ENCODE measurements at regions not wholly inside any gene's neighbourhood (a gene's known extent, or its start where the extent isn't known, plus 50 kb on each side); places are given as distances from the start of the nearest gene placed in this dataset.
"Not testable (repeated sequence)": the region's sequence is repeated elsewhere in the genome, so short reads cannot be mapped to it uniquely, and the experiment has no call there.

DNA sequence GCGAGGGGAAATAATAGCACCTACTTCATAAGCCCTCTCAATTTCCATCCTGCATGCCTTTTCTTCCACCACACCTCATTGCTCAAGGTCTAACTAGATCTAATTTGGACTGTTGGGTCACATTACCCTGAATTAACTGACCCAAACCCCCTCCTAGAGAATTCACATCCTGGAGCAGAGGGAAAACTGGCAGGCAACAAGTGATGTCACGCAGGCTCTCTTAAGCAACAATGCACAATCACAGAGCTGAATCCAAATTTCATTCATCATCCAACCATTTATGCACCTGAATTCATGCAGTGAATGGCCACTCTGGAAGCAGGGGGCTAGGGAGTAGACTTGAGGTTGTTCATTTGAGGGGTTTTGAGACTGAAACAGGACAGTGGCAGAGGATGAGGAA lies 107.7 kb upstream of the HUWE1 start:
- Histone ChIP-seq H3K79me1 (ENCODE audit: low read length) (no peaks in the 10 kb centered on the region), H2BK5ac (ENCODE audit: low read length) (no peak overlapping the region), H3K18ac (ENCODE audit: low read length) (no peak overlapping the region), H3K9ac (ENCODE audit: low read length) (no peak overlapping the region), H2BK120ac (ENCODE audit: low read depth, low read length) (no peak overlapping the region), H3K27me3 (ENCODE audit: insufficient read depth, low read length, poor library complexity) (no peaks in the 10 kb centered on the region), H3K27ac (ENCODE audit: low read depth, low read length) (no peak overlapping the region), H3K4me1 (ENCODE audit: control insufficient read depth, low read depth, low read length) (no peaks in the 10 kb centered on the region), H3K4ac (ENCODE audit: low read depth, low read length) (no peak overlapping the region), H4K8ac (ENCODE audit: low read depth, low read length) (no peak overlapping the region), H2AK5ac (ENCODE audit: low read length) (no peak overlapping the region), H3K36me3 (ENCODE audit: control insufficient read depth, insufficient read depth, low read length) (no peaks in the 10 kb centered on the region), H3K79me2 (ENCODE audit: control insufficient read depth, insufficient read depth, low read length) (no peaks in the 10 kb centered on the region), H3K4me3 (ENCODE audit: low read length) (no peak overlapping the region), H2BK15ac (replicated peaks; ENCODE audit: low read depth) (no peak overlapping the region), H3K23ac (ENCODE audit: low read length) (no peak overlapping the region), H4K5ac (ENCODE audit: low read length) (no peak overlapping the region), H3K4me2 (ENCODE audit: low read length) (no peak overlapping the region), H3K56ac (ENCODE audit: low read length) (no peak overlapping the region)
- no CpG with 5 or more reads among the region's 2 CpGs for WGBS (ENCODE audit: extremely low coverage, insufficient coverage, low lambda C conversion rate)
- peak; percentile 3 for DNase-seq

DNA sequence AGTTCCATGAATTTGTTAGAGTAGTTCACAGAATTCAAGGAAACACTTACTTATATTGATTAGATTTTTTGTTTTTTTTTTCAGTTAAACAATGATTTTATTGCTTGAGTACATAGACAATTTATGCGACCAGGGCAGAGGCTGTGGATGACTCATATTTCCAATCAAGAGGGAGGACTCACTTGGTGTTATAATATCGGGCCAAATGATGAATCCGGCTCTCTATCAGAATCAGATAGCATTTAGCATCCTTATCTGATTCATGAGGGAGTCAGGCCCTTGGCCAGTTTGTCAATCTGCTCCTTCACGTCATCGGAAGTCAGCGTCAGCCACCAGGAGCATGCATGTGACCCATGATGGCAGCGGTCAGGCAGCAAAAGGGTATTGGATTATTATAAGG lies 82.3 kb upstream of the HUWE1 start:
- Histone ChIP-seq H3K23ac (ENCODE audit: low read length) (no peak overlapping the region), H4K8ac (ENCODE audit: low read depth, low read length) (no peak overlapping the region), H3K18ac (ENCODE audit: low read length) (no peak overlapping the region), H3K27ac (ENCODE audit: low read depth, low read length) (no peak overlapping the region), H2BK120ac (ENCODE audit: low read depth, low read length) (no peak overlapping the region), H3K79me2 (ENCODE audit: control insufficient read depth, insufficient read depth, low read length) (no peaks in the 10 kb centered on the region), H3K4me3 (ENCODE audit: low read length) (no peak overlapping the region), H3K4ac (ENCODE audit: low read depth, low read length) (no peak overlapping the region), H3K56ac (ENCODE audit: low read length) (no peak overlapping the region), H3K79me1 (ENCODE audit: low read length) (no peaks in the 10 kb centered on the region), H4K5ac (ENCODE audit: low read length) (no peak overlapping the region), H3K36me3 (ENCODE audit: control insufficient read depth, insufficient read depth, low read length) (no peaks in the 10 kb centered on the region), H2BK15ac (replicated peaks; ENCODE audit: low read depth) (no peak overlapping the region), H3K4me2 (ENCODE audit: low read length) (no peak overlapping the region), H2BK5ac (ENCODE audit: low read length) (no peak overlapping the region), H3K4me1 (ENCODE audit: control insufficient read depth, low read depth, low read length) (no peaks in the 10 kb centered on the region), H3K27me3 (ENCODE audit: insufficient read depth, low read length, poor library complexity) (no peaks in the 10 kb centered on the region), H2AK5ac (ENCODE audit: low read length) (no peak overlapping the region), H3K9ac (ENCODE audit: low read length) (no peak overlapping the region)
- DNase-seq, result no peak
- no CpG with 5 or more reads among the region's 7 CpGs for WGBS (ENCODE audit: extremely low coverage, insufficient coverage, low lambda C conversion rate)

DNA sequence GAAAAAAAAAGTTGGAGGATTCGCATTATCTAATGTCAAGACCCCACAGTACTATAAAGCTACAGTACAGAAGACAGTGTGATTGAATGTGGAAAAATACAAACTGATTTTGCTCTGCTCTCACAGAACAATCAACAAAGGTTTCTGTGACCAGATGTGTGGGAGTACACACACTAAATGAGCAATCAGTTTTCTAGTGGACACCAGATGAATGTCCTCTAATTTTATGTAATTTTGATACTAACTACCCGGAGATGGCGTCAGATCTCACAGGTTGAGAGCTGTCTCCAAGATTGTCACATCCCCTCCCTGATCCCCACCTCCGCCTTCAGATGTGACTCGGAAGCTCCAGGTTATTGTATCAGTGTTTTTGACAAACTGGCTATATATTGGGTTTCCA lies 81.9 kb upstream of the HUWE1 start:
- Histone ChIP-seq H3K27me3 (ENCODE audit: insufficient read depth, low read length, poor library complexity) (no peaks in the 10 kb centered on the region), H2BK120ac (ENCODE audit: low read depth, low read length) (no peak overlapping the region), H3K4ac (ENCODE audit: low read depth, low read length) (no peak overlapping the region), H3K27ac (ENCODE audit: low read depth, low read length) (no peak overlapping the region), H2BK15ac (replicated peaks; ENCODE audit: low read depth) (no peak overlapping the region), H3K4me3 (ENCODE audit: low read length) (no peak overlapping the region), H3K4me2 (ENCODE audit: low read length) (no peak overlapping the region), H3K9ac (ENCODE audit: low read length) (no peak overlapping the region), H3K56ac (ENCODE audit: low read length) (no peak overlapping the region), H2BK5ac (ENCODE audit: low read length) (no peak overlapping the region), H3K79me2 (ENCODE audit: control insufficient read depth, insufficient read depth, low read length) (no peaks in the 10 kb centered on the region), H4K5ac (ENCODE audit: low read length) (no peak overlapping the region), H3K36me3 (ENCODE audit: control insufficient read depth, insufficient read depth, low read length) (no peaks in the 10 kb centered on the region), H3K23ac (ENCODE audit: low read length) (no peak overlapping the region), H4K8ac (ENCODE audit: low read depth, low read length) (no peak overlapping the region), H3K18ac (ENCODE audit: low read length) (no peak overlapping the region), H3K79me1 (ENCODE audit: low read length) (no peaks in the 10 kb centered on the region), H3K4me1 (ENCODE audit: control insufficient read depth, low read depth, low read length) (no peaks in the 10 kb centered on the region), H2AK5ac (ENCODE audit: low read length) (no peak overlapping the region)
- WGBS (ENCODE audit: extremely low coverage, insufficient coverage, low lambda C conversion rate), result no CpG with 5 or more reads among the region's 5 CpGs
- no peak for DNase-seq

DNA sequence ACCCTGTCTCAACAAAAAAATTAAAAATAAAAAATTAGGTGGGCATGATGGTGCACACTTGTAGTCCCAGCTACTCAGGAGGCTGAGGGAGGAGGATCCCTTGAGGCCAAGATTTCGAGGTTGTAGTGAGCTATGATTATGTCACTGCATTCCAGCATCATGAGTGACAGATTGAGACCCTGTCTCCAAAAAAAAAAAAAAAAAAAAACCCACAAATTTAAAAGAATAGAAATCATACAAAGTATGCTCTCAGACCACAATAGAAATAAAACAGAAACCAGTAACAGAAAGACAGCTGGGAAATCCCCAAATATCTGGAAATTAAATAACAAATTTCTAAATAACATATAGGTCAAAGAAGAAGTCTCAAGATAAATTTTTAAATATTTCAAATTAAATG lies 81.0 kb upstream of the HUWE1 start:
- H3K23ac ChIP-seq (ENCODE audit: low read length), result no peak overlapping the region
- no peak overlapping the region for H2BK5ac ChIP-seq (ENCODE audit: low read length)
- H3K4me2 ChIP-seq (ENCODE audit: low read length), result no peak overlapping the region
- H2AK5ac ChIP-seq (ENCODE audit: low read length), result no peak overlapping the region
- H2BK15ac ChIP-seq (replicated peaks; ENCODE audit: low read depth), result no peak overlapping the region
- no peak for DNase-seq
- no peaks in the 10 kb centered on the region for H3K36me3 ChIP-seq (ENCODE audit: control insufficient read depth, insufficient read depth, low read length)
- H3K79me2 ChIP-seq (ENCODE audit: control insufficient read depth, insufficient read depth, low read length), result no peaks in the 10 kb centered on the region
- H3K4me3 ChIP-seq (ENCODE audit: low read length), result no peak overlapping the region
- no peak overlapping the region for H4K5ac ChIP-seq (ENCODE audit: low read length)
- no peak overlapping the region for H3K27ac ChIP-seq (ENCODE audit: low read depth, low read length)
- no peak overlapping the region for H4K8ac ChIP-seq (ENCODE audit: low read depth, low read length)
- H2BK120ac ChIP-seq (ENCODE audit: low read depth, low read length), result no peak overlapping the region
- no peak overlapping the region for H3K4ac ChIP-seq (ENCODE audit: low read depth, low read length)
- no peaks in the 10 kb centered on the region for H3K4me1 ChIP-seq (ENCODE audit: control insufficient read depth, low read depth, low read length)
- no peak overlapping the region for H3K9ac ChIP-seq (ENCODE audit: low read length)
- no peak overlapping the region for H3K18ac ChIP-seq (ENCODE audit: low read length)
- H3K27me3 ChIP-seq (ENCODE audit: insufficient read depth, low read length, poor library complexity), result no peaks in the 10 kb centered on the region
- no CpG with 5 or more reads among the region's 1 CpG for WGBS (ENCODE audit: extremely low coverage, insufficient coverage, low lambda C conversion rate)
- no peaks in the 10 kb centered on the region for H3K79me1 ChIP-seq (ENCODE audit: low read length)
- H3K56ac ChIP-seq (ENCODE audit: low read length), result no peak overlapping the region

DNA sequence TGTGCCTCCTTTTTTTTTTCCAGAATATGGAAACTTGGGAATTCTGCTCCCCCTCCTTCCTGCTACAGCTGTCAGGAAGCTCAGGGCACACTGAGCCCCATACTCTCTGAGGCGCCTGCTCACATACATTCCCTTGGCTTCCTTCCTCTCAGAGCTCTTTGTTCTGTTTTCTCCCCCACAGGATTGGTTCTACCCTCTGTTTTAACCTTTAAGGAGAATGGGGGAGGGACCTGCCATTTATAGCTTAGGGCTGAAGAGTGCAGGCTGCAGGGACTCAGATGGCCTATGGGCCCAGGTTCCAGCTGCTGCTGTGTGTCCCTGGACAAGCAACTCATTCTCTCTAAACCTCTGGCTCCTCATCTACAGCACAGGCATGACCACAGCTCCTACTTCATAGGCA lies 70.7 kb upstream of the HUWE1 start:
- H3K4ac ChIP-seq (ENCODE audit: low read depth, low read length); H3K27ac ChIP-seq (ENCODE audit: low read depth, low read length); H3K79me1 ChIP-seq (ENCODE audit: low read length); H3K79me2 ChIP-seq (ENCODE audit: control insufficient read depth, insufficient read depth, low read length); H2BK5ac ChIP-seq (ENCODE audit: low read length); H3K9ac ChIP-seq (ENCODE audit: low read length); H4K5ac ChIP-seq (ENCODE audit: low read length); H3K56ac ChIP-seq (ENCODE audit: low read length); H3K4me3 ChIP-seq (ENCODE audit: low read length); H2AK5ac ChIP-seq (ENCODE audit: low read length); H3K18ac ChIP-seq (ENCODE audit: low read length); H2BK120ac ChIP-seq (ENCODE audit: low read depth, low read length); H4K8ac ChIP-seq (ENCODE audit: low read depth, low read length); H3K4me1 ChIP-seq (ENCODE audit: control insufficient read depth, low read depth, low read length); H3K23ac ChIP-seq (ENCODE audit: low read length); H3K27me3 ChIP-seq (ENCODE audit: insufficient read depth, low read length, poor library complexity); H2BK15ac ChIP-seq (replicated peaks; ENCODE audit: low read depth); H3K4me2 ChIP-seq (ENCODE audit: low read length); H3K36me3 ChIP-seq (ENCODE audit: control insufficient read depth, insufficient read depth, low read length): not testable (repeated sequence)
- WGBS (ENCODE audit: extremely low coverage, insufficient coverage, low lambda C conversion rate), result no CpG with 5 or more reads among the region's 1 CpG
- DNase-seq, result peak; percentile 48

DNA sequence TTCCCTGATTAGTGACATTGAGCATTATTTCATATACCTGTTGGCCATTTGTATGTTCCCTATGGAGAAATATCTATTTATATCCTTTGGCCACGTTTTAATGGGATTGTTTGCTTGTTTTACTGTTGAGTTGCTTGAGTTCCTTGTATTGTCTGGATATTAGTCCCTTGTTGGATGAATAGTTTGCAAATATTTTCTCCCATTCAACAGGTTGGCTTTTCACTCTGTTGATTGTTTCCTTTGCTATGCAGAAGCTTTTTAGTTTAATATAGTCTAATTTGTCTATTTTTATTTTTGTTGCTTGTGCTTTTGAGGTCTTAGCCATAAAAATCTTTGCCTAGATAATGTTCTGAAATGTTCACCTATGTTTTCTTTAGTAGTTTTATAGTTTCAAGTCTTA lies 60.2 kb upstream of the HUWE1 start:
- Histone ChIP-seq H3K27ac (ENCODE audit: low read depth, low read length) (no peak overlapping the region), H3K4me1 (ENCODE audit: control insufficient read depth, low read depth, low read length) (no peaks in the 10 kb centered on the region), H3K36me3 (ENCODE audit: control insufficient read depth, insufficient read depth, low read length) (no peaks in the 10 kb centered on the region), H3K56ac (ENCODE audit: low read length) (no peak overlapping the region), H4K8ac (ENCODE audit: low read depth, low read length) (no peak overlapping the region), H3K23ac (ENCODE audit: low read length) (no peak overlapping the region), H4K5ac (ENCODE audit: low read length) (no peak overlapping the region), H3K27me3 (ENCODE audit: insufficient read depth, low read length, poor library complexity) (no peaks in the 10 kb centered on the region), H3K79me1 (ENCODE audit: low read length) (no peaks in the 10 kb centered on the region), H3K9ac (ENCODE audit: low read length) (no peak overlapping the region), H3K4ac (ENCODE audit: low read depth, low read length) (no peak overlapping the region), H2BK120ac (ENCODE audit: low read depth, low read length) (no peak overlapping the region), H3K4me2 (ENCODE audit: low read length) (no peak overlapping the region), H2BK5ac (ENCODE audit: low read length) (no peak overlapping the region), H2BK15ac (replicated peaks; ENCODE audit: low read depth) (no peak overlapping the region), H3K4me3 (ENCODE audit: low read length) (no peak overlapping the region), H2AK5ac (ENCODE audit: low read length) (no peak overlapping the region), H3K79me2 (ENCODE audit: control insufficient read depth, insufficient read depth, low read length) (no peaks in the 10 kb centered on the region), H3K18ac (ENCODE audit: low read length) (no peak overlapping the region)
- WGBS (ENCODE audit: extremely low coverage, insufficient coverage, low lambda C conversion rate), result no CpG with 5 or more reads among the region's 1 CpG
- DNase-seq, result no peak

Measured in mesendoderm (in vitro differentiated cells).